ENCODE measurements at regions not wholly inside any gene's neighbourhood (a gene's known extent, or its start where the extent isn't known, plus 50 kb on each side); places are given as distances from the start of the nearest gene placed in this dataset.

GRCh38 chr6:114404339-114404955, 61.6 kb upstream of the HS3ST5 start:
- DNase-seq = no peak

- no peak for DNase-seq
Observed at GRCh38 chr6:114403858-114404257, 61.0 kb upstream of the HS3ST5 start.

GRCh38 chr6:114398481-114398880, 55.7 kb upstream of the HS3ST5 start:
- no peak for DNase-seq
